K562 (cell line): ENCODE measurements at regions not wholly inside any gene's neighbourhood (a gene's known extent, or its start where the extent isn't known, plus 50 kb on each side); places are given as distances from the start of the nearest gene placed in this dataset.

Experiments used
- ATAC-seq: fragments of 200-7000 bp; cut with Tn5 transposase; 3 replicates; pipeline ENCODE4 v1.9.1; 2020; ENCODE audit warnings: moderate library complexity
- BruUV-seq: library from RNA; stranded (reverse); fragments of 400-500 nt; replicated peaks from 2 replicates; lab custom pipeline; 2021; lab: Mats Ljungman, UMichigan
- CTCF ChIA-PET: fragments of 300-600 bp; formaldehyde crosslinking; extraction: SDS; loops from one replicate; lab custom pipeline; 2021; ENCODE audit warnings: low intra/inter-chr PET ratio; lab: Yijun Ruan, JAX
- POLR2A ChIA-PET: fragments of 300-600, 350-650 bp; sonication (Branson Sonifier 250); formaldehyde crosslinking; extraction: SDS; loops from one replicate; lab custom pipeline; 2021; ENCODE audit warnings: antibody characterized with exemption, inconsistent platforms; lab: Yijun Ruan, JAX
- DNase-seq, 4 experiments: peaks; one replicate each; pipeline versions ENCODE4 v3.0.0 to v3.0.0-alpha.2; 2011 to 2018; ENCODE audit warnings: low spot score in 3 of 4, mixed read lengths in 3 of 4; ENCODE audit errors: extremely low read depth in 1 of 4
- FAIRE-seq: peaks from 2 replicates; lab custom pipeline; 2011; peaks lifted over from hg19 to GRCh38; lab: Jason Lieb, UNC
- H2AFZ ChIP-seq: 2 replicates; pipeline ENCODE4 v1.6.0; 2011; ENCODE audit warnings: low read depth, low read length, control low read depth, inconsistent platforms
- H3K27ac ChIP-seq: fragments of 200-600 bp; 3 replicates; pipeline ENCODE4 v1.8.0; 2011; ENCODE audit warnings: low read depth, mild to moderate bottlenecking, control low read depth, inconsistent platforms, low read length, moderate library complexity, mixed read lengths; ENCODE audit errors: extremely low read depth
- H3K27me3 ChIP-seq, 2 experiments: fragments of 300-600 bp in 1 of 2; 2 replicates in 1 of 2; 3 replicates in 1 of 2; pipeline versions ENCODE4 v1.6.0 to v1.8.0; 2011; ENCODE audit warnings: inconsistent platforms in 2 of 2, low read length in 2 of 2, mild to moderate bottlenecking in 1 of 2, mixed read lengths in 1 of 2, moderate library complexity in 1 of 2; ENCODE audit not compliant: control insufficient read depth in 2 of 2, insufficient read depth in 2 of 2
- H3K36me3 ChIP-seq: fragments of 300-600 bp; 3 replicates; pipeline ENCODE4 v1.8.0; 2011; ENCODE audit warnings: mild to moderate bottlenecking, low read length, inconsistent platforms; ENCODE audit not compliant: control insufficient read depth, insufficient read depth
- H3K4me1 ChIP-seq, 2 experiments: fragments of 200-600 bp in 1 of 2; replicated peaks in 1 of 2; 2 replicates in 1 of 2; 3 replicates in 1 of 2; pipeline versions ENCODE4 v1.5.1 to v1.8.0; 2011; ENCODE audit warnings: inconsistent platforms in 2 of 2, low read length in 2 of 2, mild to moderate bottlenecking in 1 of 2, mixed read lengths in 1 of 2, moderate library complexity in 1 of 2; ENCODE audit not compliant: control insufficient read depth in 2 of 2, insufficient read depth in 2 of 2
- H3K4me2 ChIP-seq: 2 replicates; pipeline ENCODE4 v1.6.1; 2011; ENCODE audit warnings: low read length, control low read depth, inconsistent platforms, mixed read lengths; ENCODE audit not compliant: insufficient read depth
- H3K4me3 ChIP-seq: fragments of 200-600 bp; sonication (generic), shearing (Covaris generic); 2 replicates; pipeline ENCODE4 v1.5.1; 2016; ENCODE audit warnings: control low read depth, inconsistent platforms
- H3K79me2 ChIP-seq: fragments of 200-600 bp; 3 replicates; pipeline ENCODE4 v1.8.0; 2011; ENCODE audit warnings: low read length, inconsistent platforms; ENCODE audit not compliant: control insufficient read depth, insufficient read depth
- H3K9ac ChIP-seq, 2 experiments: 2 replicates each; pipeline versions ENCODE4 v1.6.0 to v1.6.1; 2011; ENCODE audit warnings: low read depth in 2 of 2, low read length in 2 of 2, control low read depth in 1 of 2, inconsistent platforms in 1 of 2, mild to moderate bottlenecking in 1 of 2, mixed read lengths in 1 of 2; ENCODE audit not compliant: insufficient read depth in 1 of 2
- H3K9me1 ChIP-seq: one replicate; pipeline ENCODE4 v1.6.0; 2011; ENCODE audit warnings: inconsistent platforms, mild to moderate bottlenecking, low read length, moderate library complexity; ENCODE audit not compliant: control insufficient read depth, insufficient read depth
- H3K9me3 ChIP-seq: replicated peaks from 2 replicates; pipeline ENCODE4 v1.5.1; 2011; ENCODE audit warnings: low read depth, low read length, inconsistent platforms; ENCODE audit not compliant: control insufficient read depth, insufficient read depth
- H4K20me1 ChIP-seq: replicated peaks from 2 replicates; pipeline ENCODE4 v1.6.1; 2011; ENCODE audit warnings: low read length, inconsistent platforms, mixed read lengths; ENCODE audit not compliant: control insufficient read depth, insufficient read depth
- DPF2 ChIP-seq: fragments of 450-650 bp; IDR thresholded peaks from 2 replicates; pipeline ENCODE4 v1.6.1; 2016
- E2F3 ChIP-seq: fragments of 250-450 bp; sonication (Bioruptor Pico); IDR thresholded peaks from 2 replicates; pipeline ENCODE4 v1.4.0; 2020; ENCODE audit warnings: mild to moderate bottlenecking
- HNRNPL ChIP-seq: fragments of 200-400 bp; formaldehyde crosslinking; IDR thresholded peaks from 2 replicates; pipeline ENCODE4 v1.6.1; 2017; ENCODE audit warnings: low read depth, mild to moderate bottlenecking, low read length
- POLR2AphosphoS5 ChIP-seq: IDR thresholded peaks from 2 replicates; pipeline ENCODE4 v1.6.1; 2011; ENCODE audit warnings: mild to moderate bottlenecking, low read depth, low read length, moderate library complexity; ENCODE audit not compliant: control insufficient read depth, insufficient read depth
- POLR2G ChIP-seq: fragments of 200-400 bp; formaldehyde crosslinking; IDR thresholded peaks from 2 replicates; pipeline ENCODE4 v1.6.1; 2017; ENCODE audit warnings: low read depth, mild to moderate bottlenecking, antibody characterized with exemption, low read length, moderate library complexity
- PTTG1 ChIP-seq: fragments of 450-650 bp; IDR thresholded peaks from 2 replicates; pipeline ENCODE4 v1.6.1; 2016; ENCODE audit warnings: low read depth, mild to moderate bottlenecking, missing genetic modification characterization, missing compliant biosample characterization
- RBFOX2 ChIP-seq: fragments of 200-400 bp; formaldehyde crosslinking; IDR thresholded peaks from 2 replicates; pipeline ENCODE4 v1.6.1; 2017; ENCODE audit warnings: low read depth, mild to moderate bottlenecking, low read length, moderate library complexity
- RBM22 ChIP-seq: fragments of 200-400 bp; formaldehyde crosslinking; IDR thresholded peaks from 2 replicates; pipeline ENCODE4 v1.6.1; 2018; ENCODE audit warnings: low read length, low read depth; ENCODE audit not compliant: poor library complexity, severe bottlenecking
- TAF9B ChIP-seq: fragments of 450-650 bp; IDR thresholded peaks from 2 replicates; pipeline ENCODE4 v1.6.1; 2018; ENCODE audit warnings: mild to moderate bottlenecking; ENCODE audit not compliant: partially characterized antibody
- ZC3H4 ChIP-seq: sonication (generic); formaldehyde crosslinking; IDR thresholded peaks from 2 replicates; pipeline ENCODE4 v1.9.0; 2021; ENCODE audit warnings: missing genetic modification reagents, borderline replicate concordance
- ZNF121 ChIP-seq: sonication (generic); formaldehyde crosslinking; conservative IDR thresholded peaks from 2 replicates; pipeline ENCODE4 v1.8.0; 2022; ENCODE audit warnings: missing genetic modification reagents
- ZNF75A ChIP-seq: fragments of 450-650 bp; formaldehyde crosslinking; IDR thresholded peaks from 2 replicates; pipeline ENCODE4 v1.4.0; 2020; ENCODE audit warnings: mild to moderate bottlenecking
- WGBS: fragments of 100-300 bp; shearing (Covaris generic); methylation state at CpG from one replicate; pipeline ENCODE4 v1.1.6; 2016; ENCODE audit warnings: low coverage, mixed read lengths; ENCODE audit not compliant: insufficient coverage; ENCODE audit errors: missing lambda C conversion rate; 5-methylcytosine and 5-hydroxymethylcytosine counted together
- in situ Hi-C: fragments of 300-500 bp; cut with MboI; formaldehyde crosslinking; loops from 4 replicates; pipeline ENCODE4 v1.15.0; 2018; ENCODE audit warnings: inconsistent platforms, mixed read lengths
- intact Hi-C: fragments of 100-400 bp; cut with micrococcal nuclease; formaldehyde crosslinking; loops from 2 replicates; pipeline ENCODE4 v1.14.2; 2022
- TF ChIP-seq, protein P1 (sequence below): fragments of 450-650 bp; formaldehyde crosslinking; IDR thresholded peaks from 2 replicates; pipeline ENCODE4 v1.4.0; 2020; ENCODE audit warnings: mild to moderate bottlenecking, moderate library complexity

DNA sequence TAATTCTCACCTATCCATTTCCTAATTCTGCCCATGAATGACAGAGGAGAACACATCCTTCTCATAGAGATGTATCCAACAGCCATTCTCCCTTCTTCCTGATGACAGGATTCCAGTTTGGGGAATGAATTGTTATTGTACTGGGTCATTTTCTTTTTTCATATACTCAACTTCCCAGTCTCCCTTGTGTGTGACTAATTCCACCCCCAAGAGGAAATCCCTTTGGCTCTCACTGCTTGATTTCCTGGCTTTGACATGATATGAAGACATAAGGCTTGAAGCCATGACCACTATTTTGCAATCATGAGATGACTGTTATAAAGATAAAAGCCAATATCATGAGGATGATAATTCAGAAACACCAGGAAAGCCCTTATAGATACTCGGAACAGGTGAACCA is 384.7 kb upstream of the ACVR2A start (continued):
- TF ChIP-seq, protein P1, sequence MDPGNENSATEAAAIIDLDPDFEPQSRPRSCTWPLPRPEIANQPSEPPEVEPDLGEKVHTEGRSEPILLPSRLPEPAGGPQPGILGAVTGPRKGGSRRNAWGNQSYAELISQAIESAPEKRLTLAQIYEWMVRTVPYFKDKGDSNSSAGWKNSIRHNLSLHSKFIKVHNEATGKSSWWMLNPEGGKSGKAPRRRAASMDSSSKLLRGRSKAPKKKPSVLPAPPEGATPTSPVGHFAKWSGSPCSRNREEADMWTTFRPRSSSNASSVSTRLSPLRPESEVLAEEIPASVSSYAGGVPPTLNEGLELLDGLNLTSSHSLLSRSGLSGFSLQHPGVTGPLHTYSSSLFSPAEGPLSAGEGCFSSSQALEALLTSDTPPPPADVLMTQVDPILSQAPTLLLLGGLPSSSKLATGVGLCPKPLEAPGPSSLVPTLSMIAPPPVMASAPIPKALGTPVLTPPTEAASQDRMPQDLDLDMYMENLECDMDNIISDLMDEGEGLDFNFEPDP (CRISPR knock-in tag), result no peak
- TF ChIP-seq RBFOX2, result no peak
- no peak for TF ChIP-seq E2F3
- TF ChIP-seq ZC3H4 (CRISPR knock-in tag), result no peak
- no peak for TF ChIP-seq RBM22
- no peak for TF ChIP-seq POLR2AphosphoS5
- TF ChIP-seq DPF2, result no peak
- TF ChIP-seq ZNF75A, result no peak

DNA sequence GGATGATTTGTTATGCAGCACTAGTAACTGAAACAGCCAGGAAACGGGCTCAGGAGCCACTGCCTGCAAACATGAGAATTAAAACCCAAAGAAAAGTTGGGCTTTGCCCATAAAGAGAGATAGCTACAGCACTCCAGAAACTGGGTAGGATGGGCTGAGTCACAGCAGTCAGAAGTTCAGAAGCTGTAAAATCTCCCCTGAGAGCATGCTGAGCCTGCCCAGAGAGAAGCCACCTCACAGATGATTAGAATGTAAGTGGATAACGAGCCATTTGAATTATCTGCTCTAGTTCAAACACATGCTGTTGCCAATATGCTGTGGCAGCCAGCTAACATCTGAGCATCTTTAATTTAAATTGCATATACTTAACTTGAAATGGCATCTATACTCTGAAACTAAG is 388.1 kb upstream of the ACVR2A start:
- H3K4me2 ChIP-seq, result no peak overlapping the region
- intact Hi-C loops, result no loop called here
- 0% methylated on average over 2 of the region's 2 CpGs for WGBS
- H3K9me3 ChIP-seq, result no peaks in the 10 kb centered on the region; the same call in 1 of the 2 replicates
- H2AFZ ChIP-seq, result no peak overlapping the region
- no peaks in the 10 kb centered on the region for H4K20me1 ChIP-seq
- no peak overlapping the region for H3K9ac ChIP-seq
- POLR2A ChIA-PET, result no interaction called here
- no peak overlapping the region for H3K4me3 ChIP-seq
- in situ Hi-C loops, result no loop called here
- no peak for FAIRE-seq
- no peaks in the 10 kb centered on the region for H3K27me3 ChIP-seq
- H3K27ac ChIP-seq, result no peak overlapping the region
- no peaks in the 10 kb centered on the region for H3K9me1 ChIP-seq
- CTCF ChIA-PET, result no interaction called here
- no peaks in the 10 kb centered on the region for H3K4me1 ChIP-seq
- BruUV-seq, result no TSS peak
- no peak for TF ChIP-seq HNRNPL
- TF ChIP-seq POLR2G, result no peak
- no peak for TF ChIP-seq ZNF121 (CRISPR knock-in tag)
- no peak for TF ChIP-seq PTTG1 (tag)
- no peak for TF ChIP-seq TAF9B
- no peaks in the 10 kb centered on the region for H3K36me3 ChIP-seq
- ATAC-seq, result no peak
- H3K79me2 ChIP-seq, result no peaks in the 10 kb centered on the region
- no peak for DNase-seq
